Activated T-cell treated with anti-CD3 and anti-CD28 coated beads, Interleukin-2, amount 50 U/mL, for 4 hours (primary cell): ENCODE measurements at regions not wholly inside any gene's neighbourhood (a gene's known extent, or its start where the extent isn't known, plus 50 kb on each side); places are given as distances from the start of the nearest gene placed in this dataset.
A peak's percentile ranks its signal among the peaks of the same experiment; 100 is the strongest.

Experiments used
- ATAC-seq, 2 donors: fragments of 200-7000 bp; cut with Tn5 transposase; one replicate each; pipeline ENCODE4 v1.10.0; 2021
- DNase-seq: peaks from one replicate; pipeline ENCODE4 v3.0.0-alpha.2; 2020
- H3K27me3 Mint-ChIP-seq: one replicate; pipeline ENCODE4 v1.8.0; 2021; ENCODE audit warnings: low read depth, mixed read lengths
- H3K36me3 Mint-ChIP-seq: one replicate; pipeline ENCODE4 v1.8.0; 2022; ENCODE audit warnings: mixed read lengths; ENCODE audit not compliant: insufficient read depth
- H3K4me1 Mint-ChIP-seq: one replicate; pipeline ENCODE4 v1.8.0; 2021; ENCODE audit warnings: low read depth, mixed read lengths
- H3K4me3 Mint-ChIP-seq: one replicate; pipeline ENCODE4 v1.8.0; 2021; ENCODE audit warnings: mild to moderate bottlenecking, moderate library complexity, mixed read lengths
- H3K9me3 Mint-ChIP-seq: one replicate; pipeline ENCODE4 v1.8.0; 2021; ENCODE audit warnings: mixed read lengths

- Mint-ChIP-seq H3K9me3 (no peaks in the 10 kb centered on the region), H3K4me1 (no peaks in the 10 kb centered on the region), H3K4me3 (no peak overlapping the region), H3K27me3 (peaks cover 14% of the 10 kb centered on the region), H3K36me3 (no peaks in the 10 kb centered on the region)
- DNase-seq, result no peak
- no peak for ATAC-seq
These were observed 89.6 kb upstream of the ETS2 start for GRCh38 chr21:38716088-38716487.

GRCh38 chr21:38716942-38717341 lies 88.8 kb upstream of the ETS2 start:
- Mint-ChIP-seq H3K9me3 (no peaks in the 10 kb centered on the region), H3K27me3 (peaks cover 14% of the 10 kb centered on the region), H3K36me3 (no peaks in the 10 kb centered on the region), H3K4me1 (no peaks in the 10 kb centered on the region), H3K4me3 (no peak overlapping the region)
- no peak for ATAC-seq
- no peak for DNase-seq

- DNase-seq (no peak), ATAC-seq (no peak)
- Mint-ChIP-seq H3K36me3 (no peaks in the 10 kb centered on the region), H3K4me1 (no peaks in the 10 kb centered on the region), H3K4me3 (no peak overlapping the region), H3K9me3 (no peaks in the 10 kb centered on the region), H3K27me3 (peaks cover 17% of the 10 kb centered on the region)
These were observed 87.2 kb upstream of the ETS2 start for GRCh38 chr21:38718481-38718880.

- ATAC-seq, result no peak
These were observed 85.7 kb upstream of the ETS2 start for GRCh38 chr21:38720074-38720473.

GRCh38 chr21:38721055-38721454 lies 84.7 kb upstream of the ETS2 start:
- H3K27me3 Mint-ChIP-seq, result peaks cover 12% of the 10 kb centered on the region
- no peak for DNase-seq
- H3K36me3 Mint-ChIP-seq, result no peaks in the 10 kb centered on the region
- H3K4me3 Mint-ChIP-seq, result no peak overlapping the region
- H3K9me3 Mint-ChIP-seq, result peaks cover 18% of the 10 kb centered on the region
- H3K4me1 Mint-ChIP-seq, result no peaks in the 10 kb centered on the region
- no peak for ATAC-seq

More at GRCh38 chr21:38720074-38720473, 85.7 kb upstream of the ETS2 start:
- peaks cover 17% of the 10 kb centered on the region for H3K27me3 Mint-ChIP-seq
- H3K4me3 Mint-ChIP-seq, result no peak overlapping the region
- no peaks in the 10 kb centered on the region for H3K36me3 Mint-ChIP-seq
- H3K9me3 Mint-ChIP-seq, result peaks cover 8% of the 10 kb centered on the region
- no peaks in the 10 kb centered on the region for H3K4me1 Mint-ChIP-seq
- DNase-seq, result no peak

- Mint-ChIP-seq H3K4me1 (no peaks in the 10 kb centered on the region), H3K4me3 (no peak overlapping the region), H3K36me3 (no peaks in the 10 kb centered on the region), H3K27me3 (peaks cover 9% of the 10 kb centered on the region), H3K9me3 (peaks cover 18% of the 10 kb centered on the region)
- DNase-seq (no peak), ATAC-seq (no peak)
These were observed 83.8 kb upstream of the ETS2 start for GRCh38 chr21:38721958-38722357.

GRCh38 chr21:38725196-38726157 lies 80.3 kb upstream of the ETS2 start:
- peaks cover 18% of the 10 kb centered on the region for H3K9me3 Mint-ChIP-seq
- H3K27me3 Mint-ChIP-seq, result peaks cover 8% of the 10 kb centered on the region
- no peak for DNase-seq
- no peaks in the 10 kb centered on the region for H3K4me1 Mint-ChIP-seq
- H3K36me3 Mint-ChIP-seq, result no peaks in the 10 kb centered on the region
- H3K4me3 Mint-ChIP-seq, result no peak overlapping the region
- no peak for ATAC-seq

- peaks cover 8% of the 10 kb centered on the region for H3K27me3 Mint-ChIP-seq
- peaks cover 18% of the 10 kb centered on the region for H3K9me3 Mint-ChIP-seq
- H3K36me3 Mint-ChIP-seq, result no peaks in the 10 kb centered on the region
- ATAC-seq (no peak), DNase-seq (no peak)
- no peaks in the 10 kb centered on the region for H3K4me1 Mint-ChIP-seq
- H3K4me3 Mint-ChIP-seq, result no peak overlapping the region
These were observed 79.2 kb upstream of the ETS2 start for GRCh38 chr21:38726482-38726881.

GRCh38 chr21:38729291-38729690 lies 76.4 kb upstream of the ETS2 start:
- no peak overlapping the region for H3K4me3 Mint-ChIP-seq
- H3K27me3 Mint-ChIP-seq, result peaks cover 11% of the 10 kb centered on the region
- H3K9me3 Mint-ChIP-seq, result peaks cover 18% of the 10 kb centered on the region
- no peaks in the 10 kb centered on the region for H3K36me3 Mint-ChIP-seq
- peaks cover 5% of the 10 kb centered on the region for H3K4me1 Mint-ChIP-seq
- no peak for DNase-seq
- ATAC-seq, result no peak

GRCh38 chr21:38729754-38730379 lies 75.9 kb upstream of the ETS2 start:
- Mint-ChIP-seq H3K9me3 (peaks cover 13% of the 10 kb centered on the region), H3K27me3 (peaks cover 11% of the 10 kb centered on the region), H3K4me1 (peaks cover 8% of the 10 kb centered on the region), H3K4me3 (no peak overlapping the region), H3K36me3 (no peaks in the 10 kb centered on the region)
- DNase-seq (no peak), ATAC-seq (no peak)

GRCh38 chr21:38733972-38734546 lies 71.7 kb upstream of the ETS2 start:
- peaks cover 18% of the 10 kb centered on the region for H3K27me3 Mint-ChIP-seq
- peaks cover 8% of the 10 kb centered on the region for H3K4me1 Mint-ChIP-seq
- peak; percentile 52 to 77 for ATAC-seq
- H3K36me3 Mint-ChIP-seq, result no peaks in the 10 kb centered on the region
- peak overlapping the region; percentile 70 for H3K4me3 Mint-ChIP-seq
- H3K9me3 Mint-ChIP-seq, result no peaks in the 10 kb centered on the region
- DNase-seq, result peak; percentile 75

- H3K27me3 Mint-ChIP-seq, result peaks cover 18% of the 10 kb centered on the region
- ATAC-seq, result no peak
- H3K9me3 Mint-ChIP-seq, result no peaks in the 10 kb centered on the region
- H3K36me3 Mint-ChIP-seq, result no peaks in the 10 kb centered on the region
- no peak for DNase-seq
- H3K4me3 Mint-ChIP-seq, result peak overlapping the region; percentile 70
- peaks cover 11% of the 10 kb centered on the region for H3K4me1 Mint-ChIP-seq
These were observed 70.9 kb upstream of the ETS2 start for GRCh38 chr21:38734646-38735365.

GRCh38 chr21:38735626-38736206 lies 70.0 kb upstream of the ETS2 start:
- ATAC-seq, result no peak
- no peaks in the 10 kb centered on the region for H3K36me3 Mint-ChIP-seq
- H3K27me3 Mint-ChIP-seq, result peaks cover 18% of the 10 kb centered on the region
- H3K4me1 Mint-ChIP-seq, result peaks cover 17% of the 10 kb centered on the region
- DNase-seq, result no peak
- no peak overlapping the region for H3K4me3 Mint-ChIP-seq
- no peaks in the 10 kb centered on the region for H3K9me3 Mint-ChIP-seq

- no peaks in the 10 kb centered on the region for H3K36me3 Mint-ChIP-seq
- DNase-seq (no peak), ATAC-seq (no peak)
- peaks cover 12% of the 10 kb centered on the region for H3K27me3 Mint-ChIP-seq
- peaks cover 25% of the 10 kb centered on the region for H3K4me1 Mint-ChIP-seq
- H3K4me3 Mint-ChIP-seq, result no peak overlapping the region
- no peaks in the 10 kb centered on the region for H3K9me3 Mint-ChIP-seq
These were observed 65.6 kb upstream of the ETS2 start for GRCh38 chr21:38740090-38740489.
